ENCODE measurements at regions not wholly inside any gene's neighbourhood (a gene's known extent, or its start where the extent isn't known, plus 50 kb on each side); places are given as distances from the start of the nearest gene placed in this dataset.

- DNase-seq (ENCODE audit: extremely low read depth, low read depth, low spot score): no peak
Observed at GRCh38 chr5:110027527-110028322, 338.0 kb downstream of the MAN2A1 start.

GRCh38 chr5:110031402-110032140 lies 341.8 kb downstream of the MAN2A1 start:
- no peak for DNase-seq (ENCODE audit: extremely low read depth, low read depth, low spot score)

GRCh38 chr5:110032376-110032775 lies 342.6 kb downstream of the MAN2A1 start:
- DNase-seq (ENCODE audit: extremely low read depth, low read depth, low spot score): no peak

GRCh38 chr5:110034056-110034600 lies 344.4 kb downstream of the MAN2A1 start:
- DNase-seq (ENCODE audit: extremely low read depth, low read depth, low spot score): no peak

GRCh38 chr5:110038297-110038997 lies 348.7 kb downstream of the MAN2A1 start:
- no peak for DNase-seq (ENCODE audit: extremely low read depth, low read depth, low spot score)

GRCh38 chr5:110040178-110040577 lies 350.5 kb downstream of the MAN2A1 start:
- no peak for DNase-seq (ENCODE audit: extremely low read depth, low read depth, low spot score)

- DNase-seq (ENCODE audit: extremely low read depth, low read depth, low spot score): no peak
Observed at GRCh38 chr5:110043025-110043424, 353.3 kb downstream of the MAN2A1 start.

- no peak for DNase-seq (ENCODE audit: extremely low read depth, low read depth, low spot score)
Observed at GRCh38 chr5:110045158-110045557, 355.4 kb downstream of the MAN2A1 start.

GRCh38 chr5:110048491-110048890 lies 358.8 kb downstream of the MAN2A1 start:
- DNase-seq (ENCODE audit: extremely low read depth, low read depth, low spot score): no peak

- no peak for DNase-seq (ENCODE audit: extremely low read depth, low read depth, low spot score)
Observed at GRCh38 chr5:110049816-110050215, 360.1 kb downstream of the MAN2A1 start.

GRCh38 chr5:110050640-110051345 lies 361.1 kb downstream of the MAN2A1 start:
- no peak for DNase-seq (ENCODE audit: extremely low read depth, low read depth, low spot score)

GRCh38 chr5:110053205-110053604 lies 363.5 kb downstream of the MAN2A1 start:
- DNase-seq (ENCODE audit: extremely low read depth, low read depth, low spot score): no peak

- DNase-seq (ENCODE audit: extremely low read depth, low read depth, low spot score): no peak
Observed at GRCh38 chr5:110053824-110054223, 364.1 kb downstream of the MAN2A1 start.

GRCh38 chr5:110054240-110054639 lies 364.5 kb downstream of the MAN2A1 start:
- peak; percentile 5 for DNase-seq (ENCODE audit: extremely low read depth, low read depth, low spot score)

- no peak for DNase-seq (ENCODE audit: extremely low read depth, low read depth, low spot score)
Observed at GRCh38 chr5:110055302-110055701, 365.6 kb downstream of the MAN2A1 start.

GRCh38 chr5:110056580-110057114 lies 366.9 kb downstream of the MAN2A1 start:
- DNase-seq (ENCODE audit: extremely low read depth, low read depth, low spot score): no peak

GRCh38 chr5:110058175-110058574 lies 368.4 kb downstream of the MAN2A1 start:
- no peak for DNase-seq (ENCODE audit: extremely low read depth, low read depth, low spot score)

- no peak for DNase-seq (ENCODE audit: extremely low read depth, low read depth, low spot score)
Observed at GRCh38 chr5:110062246-110062645, 372.5 kb downstream of the MAN2A1 start.

GRCh38 chr5:110063640-110064602 lies 374.2 kb downstream of the MAN2A1 start:
- DNase-seq (ENCODE audit: extremely low read depth, low read depth, low spot score): no peak

Measured in glomerular endothelial cell (primary cell).